ENCODE measurements at regions not wholly inside any gene's neighbourhood (a gene's known extent, or its start where the extent isn't known, plus 50 kb on each side); places are given as distances from the start of the nearest gene placed in this dataset.

DNA sequence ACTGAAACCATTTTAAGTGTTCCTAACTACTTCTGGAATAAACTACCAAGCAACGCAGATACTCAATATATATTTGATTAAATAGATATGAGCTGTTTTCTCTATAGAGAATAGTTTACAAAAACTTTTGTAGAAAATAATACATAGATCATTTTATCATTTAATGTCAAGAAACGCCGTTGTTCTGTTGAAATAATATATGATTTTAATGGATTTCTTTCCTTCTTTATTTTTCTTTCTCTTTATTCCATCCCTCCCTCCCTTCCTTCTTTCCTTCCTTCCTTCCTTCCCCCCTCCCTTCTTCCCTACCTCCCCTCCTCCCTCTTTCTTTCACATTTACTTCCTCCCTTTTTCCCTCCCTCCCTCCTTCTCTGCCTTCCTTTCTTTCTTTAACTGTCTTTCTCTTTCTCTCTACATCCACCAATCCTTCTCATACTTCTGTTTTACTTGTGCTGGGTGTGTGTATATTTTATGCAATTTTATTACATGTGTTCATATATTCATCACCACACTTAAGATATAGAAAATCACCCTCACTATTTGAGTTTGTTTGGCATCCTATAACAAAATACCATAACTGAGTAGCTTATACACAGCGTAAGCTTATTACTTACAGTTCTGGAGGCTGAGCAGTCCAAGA is 230.9 kb upstream of the BRINP3 start:
- Histone ChIP-seq H3K4me2 (ENCODE audit: insufficient read depth, low read length, poor library complexity, severe bottlenecking) (no peak overlapping the region), H2BK12ac (ENCODE audit: low read length) (no peak overlapping the region), H3K14ac (ENCODE audit: low read length) (no peak overlapping the region), H3K4me3 (ENCODE audit: low read length in 2 of 2) (no peak overlapping the region), H3K9me3 (replicated peaks in 1 of 2; ENCODE audit: control insufficient read depth in 2 of 2, insufficient read depth in 1 of 2, low read depth in 1 of 2, low read length in 2 of 2) (no peaks in the 10 kb centered on the region), H3K23ac (ENCODE audit: low read depth, low read length, poor library complexity) (no peak overlapping the region), H3K18ac (ENCODE audit: low read length) (no peak overlapping the region), H3K79me1 (ENCODE audit: low read depth, low read length) (no peaks in the 10 kb centered on the region), H2BK120ac (ENCODE audit: low read depth, low read length) (no peak overlapping the region), H3K27ac (replicated peaks; ENCODE audit: low read length) (no peak overlapping the region), H3K4me1 (ENCODE audit: control insufficient read depth in 2 of 2, insufficient read depth in 1 of 2, low read depth in 1 of 2, low read length in 2 of 2) (peaks cover 0 to 6% of the 10 kb centered on the region in 2 donors), H4K91ac (ENCODE audit: low read depth, low read length, poor library complexity) (no peak overlapping the region), H3K27me3 (ENCODE audit: control insufficient read depth in 3 of 3, insufficient read depth in 3 of 3, low read depth in 1 of 3, low read length in 3 of 3) (no peaks in the 10 kb centered on the region), H2BK5ac (ENCODE audit: low read length) (no peak overlapping the region), H3K36me3 (replicated peaks in 1 of 2; ENCODE audit: control insufficient read depth in 2 of 2, insufficient read depth in 2 of 2, low read length in 2 of 2) (no peaks in the 10 kb centered on the region), H3K9ac (ENCODE audit: low read depth, low read length, poor library complexity) (no peak overlapping the region), H2BK15ac (ENCODE audit: low read length) (no peak overlapping the region), H2AFZ (ENCODE audit: low read length) (no peak overlapping the region), H4K8ac (ENCODE audit: low read depth, low read length) (no peak overlapping the region), H2AK5ac (ENCODE audit: low read depth, low read length) (no peak overlapping the region), H3K4ac (ENCODE audit: low read length) (no peak overlapping the region)
- DNase-seq (ENCODE audit: low spot score): no peak
- no CpG with 5 or more reads among the region's 4 CpGs for WGBS, 2 donors (ENCODE audit: extremely low coverage in 2 of 2, insufficient read length in 2 of 2, insufficient replicate concordance in 1 of 2)

DNA sequence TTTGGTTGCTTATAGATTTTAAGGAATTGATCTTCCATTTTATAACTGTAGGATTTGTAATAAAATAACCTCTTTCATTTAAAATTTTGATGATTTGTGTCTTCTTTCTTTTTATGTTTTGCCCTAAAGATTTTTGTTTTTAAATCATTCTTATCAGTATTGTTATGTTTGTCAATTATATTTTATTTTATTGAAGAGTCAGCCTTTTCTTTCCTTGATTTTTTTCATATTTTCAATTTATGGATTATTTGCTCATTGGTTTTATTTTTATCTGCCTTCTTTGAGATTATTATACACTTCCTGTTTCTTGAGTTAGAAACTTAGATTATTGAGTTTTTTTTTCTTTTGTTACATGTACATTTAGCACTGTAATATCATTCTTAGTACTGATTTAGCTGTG is 233.4 kb upstream of the BRINP3 start:
- Histone ChIP-seq H3K4me3 (ENCODE audit: low read length in 2 of 2) (no peak overlapping the region), H2AK5ac (ENCODE audit: low read depth, low read length) (no peak overlapping the region), H3K27ac (replicated peaks; ENCODE audit: low read length) (no peak overlapping the region), H3K4me2 (ENCODE audit: insufficient read depth, low read length, poor library complexity, severe bottlenecking) (no peak overlapping the region), H3K9ac (ENCODE audit: low read depth, low read length, poor library complexity) (no peak overlapping the region), H2BK12ac (ENCODE audit: low read length) (no peak overlapping the region), H2BK120ac (ENCODE audit: low read depth, low read length) (no peak overlapping the region), H2BK15ac (ENCODE audit: low read length) (no peak overlapping the region), H3K27me3 (ENCODE audit: control insufficient read depth in 3 of 3, insufficient read depth in 3 of 3, low read depth in 1 of 3, low read length in 3 of 3) (no peaks in the 10 kb centered on the region), H4K91ac (ENCODE audit: low read depth, low read length, poor library complexity) (no peak overlapping the region), H3K36me3 (replicated peaks in 1 of 2; ENCODE audit: control insufficient read depth in 2 of 2, insufficient read depth in 2 of 2, low read length in 2 of 2) (no peaks in the 10 kb centered on the region), H3K23ac (ENCODE audit: low read depth, low read length, poor library complexity) (no peak overlapping the region), H2BK5ac (ENCODE audit: low read length) (no peak overlapping the region), H3K18ac (ENCODE audit: low read length) (no peak overlapping the region), H3K9me3 (replicated peaks in 1 of 2; ENCODE audit: control insufficient read depth in 2 of 2, insufficient read depth in 1 of 2, low read depth in 1 of 2, low read length in 2 of 2) (no peaks in the 10 kb centered on the region), H3K14ac (ENCODE audit: low read length) (no peak overlapping the region), H3K79me1 (ENCODE audit: low read depth, low read length) (no peaks in the 10 kb centered on the region), H3K4me1 (ENCODE audit: control insufficient read depth in 2 of 2, insufficient read depth in 1 of 2, low read depth in 1 of 2, low read length in 2 of 2) (no peaks in the 10 kb centered on the region), H2AFZ (ENCODE audit: low read length) (no peak overlapping the region), H4K8ac (ENCODE audit: low read depth, low read length) (no peak overlapping the region), H3K4ac (ENCODE audit: low read length) (no peak overlapping the region)
- DNase-seq (ENCODE audit: low spot score): no peak

- no peak overlapping the region for H3K9ac ChIP-seq (ENCODE audit: low read depth, low read length, poor library complexity)
- H3K79me1 ChIP-seq (ENCODE audit: low read depth, low read length): no peaks in the 10 kb centered on the region
- H3K14ac ChIP-seq (ENCODE audit: low read length): no peak overlapping the region
- H2AFZ ChIP-seq (ENCODE audit: low read length): no peak overlapping the region
- DNase-seq (ENCODE audit: low spot score): no peak
- H3K27me3 ChIP-seq (ENCODE audit: control insufficient read depth in 3 of 3, insufficient read depth in 3 of 3, low read depth in 1 of 3, low read length in 3 of 3): no peaks in the 10 kb centered on the region
- H2BK120ac ChIP-seq (ENCODE audit: low read depth, low read length): no peak overlapping the region
- no peak overlapping the region for H2BK15ac ChIP-seq (ENCODE audit: low read length)
- no peak overlapping the region for H3K4ac ChIP-seq (ENCODE audit: low read length)
- no peak overlapping the region for H4K91ac ChIP-seq (ENCODE audit: low read depth, low read length, poor library complexity)
- no peak overlapping the region for H4K8ac ChIP-seq (ENCODE audit: low read depth, low read length)
- no peak overlapping the region for H2BK12ac ChIP-seq (ENCODE audit: low read length)
- no peaks in the 10 kb centered on the region for H3K9me3 ChIP-seq (replicated peaks in 1 of 2; ENCODE audit: control insufficient read depth in 2 of 2, insufficient read depth in 1 of 2, low read depth in 1 of 2, low read length in 2 of 2)
- no peak overlapping the region for H3K4me3 ChIP-seq (ENCODE audit: low read length in 2 of 2)
- H3K27ac ChIP-seq (replicated peaks; ENCODE audit: low read length): no peak overlapping the region
- H3K23ac ChIP-seq (ENCODE audit: low read depth, low read length, poor library complexity): no peak overlapping the region
- H3K4me2 ChIP-seq (ENCODE audit: insufficient read depth, low read length, poor library complexity, severe bottlenecking): no peak overlapping the region
- H3K36me3 ChIP-seq (replicated peaks in 1 of 2; ENCODE audit: control insufficient read depth in 2 of 2, insufficient read depth in 2 of 2, low read length in 2 of 2): no peaks in the 10 kb centered on the region
- no peak overlapping the region for H2BK5ac ChIP-seq (ENCODE audit: low read length)
- no peak overlapping the region for H2AK5ac ChIP-seq (ENCODE audit: low read depth, low read length)
- no peaks in the 10 kb centered on the region for H3K4me1 ChIP-seq (ENCODE audit: control insufficient read depth in 2 of 2, insufficient read depth in 1 of 2, low read depth in 1 of 2, low read length in 2 of 2)
- H3K18ac ChIP-seq (ENCODE audit: low read length): no peak overlapping the region
- no CpG with 5 or more reads among the region's 1 CpG for WGBS, 2 donors (ENCODE audit: extremely low coverage in 2 of 2, insufficient read length in 2 of 2, insufficient replicate concordance in 1 of 2)
These were observed 239.4 kb upstream of the BRINP3 start for GRCh38 chr1:190717055-190717454.

DNA sequence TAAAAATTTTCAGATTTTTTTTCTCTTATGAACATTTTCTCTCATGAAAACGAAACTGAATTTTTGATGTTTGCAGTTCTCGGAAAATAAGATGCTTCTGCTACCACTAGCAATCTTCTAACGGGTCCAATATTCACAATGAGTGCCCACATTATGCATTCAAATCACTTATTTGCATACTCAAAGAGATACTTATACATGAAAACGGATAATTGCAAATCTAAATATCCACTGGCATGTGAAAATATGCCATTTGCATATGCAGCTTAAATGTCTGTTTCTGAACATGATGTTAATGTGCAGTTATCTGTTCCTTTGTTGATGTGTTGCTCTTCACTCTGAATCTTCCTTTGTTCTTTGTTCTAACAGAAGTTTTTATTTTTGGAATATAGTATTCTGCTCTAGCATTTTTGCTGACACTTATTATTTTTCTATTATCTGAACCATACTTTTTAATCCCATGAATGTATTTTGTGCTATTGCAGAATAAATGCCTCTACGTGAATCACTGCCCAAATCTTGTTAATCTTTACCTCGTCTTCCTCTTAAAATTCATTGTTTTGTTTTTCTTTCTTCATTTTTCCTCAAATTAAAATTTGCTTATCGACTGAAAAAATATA is 259.4 kb upstream of the BRINP3 start:
- Histone ChIP-seq H3K4me1 (ENCODE audit: control insufficient read depth in 2 of 2, insufficient read depth in 1 of 2, low read depth in 1 of 2, low read length in 2 of 2) (no peaks in the 10 kb centered on the region), H3K27ac (replicated peaks; ENCODE audit: low read length) (no peak overlapping the region), H3K23ac (ENCODE audit: low read depth, low read length, poor library complexity) (no peak overlapping the region), H3K14ac (ENCODE audit: low read length) (no peak overlapping the region), H2BK12ac (ENCODE audit: low read length) (no peak overlapping the region), H3K9me3 (replicated peaks in 1 of 2; ENCODE audit: control insufficient read depth in 2 of 2, insufficient read depth in 1 of 2, low read depth in 1 of 2, low read length in 2 of 2) (no peaks in the 10 kb centered on the region), H4K91ac (ENCODE audit: low read depth, low read length, poor library complexity) (no peak overlapping the region), H3K36me3 (replicated peaks in 1 of 2; ENCODE audit: control insufficient read depth in 2 of 2, insufficient read depth in 2 of 2, low read length in 2 of 2) (no peaks in the 10 kb centered on the region), H4K8ac (ENCODE audit: low read depth, low read length) (no peak overlapping the region), H2BK5ac (ENCODE audit: low read length) (no peak overlapping the region), H3K18ac (ENCODE audit: low read length) (no peak overlapping the region), H2BK120ac (ENCODE audit: low read depth, low read length) (no peak overlapping the region), H3K9ac (ENCODE audit: low read depth, low read length, poor library complexity) (no peak overlapping the region), H3K79me1 (ENCODE audit: low read depth, low read length) (no peaks in the 10 kb centered on the region), H2BK15ac (ENCODE audit: low read length) (no peak overlapping the region), H3K4ac (ENCODE audit: low read length) (no peak overlapping the region), H3K27me3 (ENCODE audit: control insufficient read depth in 3 of 3, insufficient read depth in 3 of 3, low read depth in 1 of 3, low read length in 3 of 3) (no peaks in the 10 kb centered on the region), H3K4me2 (ENCODE audit: insufficient read depth, low read length, poor library complexity, severe bottlenecking) (no peak overlapping the region), H2AFZ (ENCODE audit: low read length) (no peak overlapping the region), H3K4me3 (ENCODE audit: low read length in 2 of 2) (no peak overlapping the region), H2AK5ac (ENCODE audit: low read depth, low read length) (no peak overlapping the region)
- WGBS, 2 donors (ENCODE audit: extremely low coverage in 2 of 2, insufficient read length in 2 of 2, insufficient replicate concordance in 1 of 2): 100% methylated on average over 1 of the region's 7 CpGs
- DNase-seq (ENCODE audit: low spot score): no peak

Data from neuronal stem cell (in vitro differentiated cells).